ENCODE measurements at regions not wholly inside any gene's neighbourhood (a gene's known extent, or its start where the extent isn't known, plus 50 kb on each side); places are given as distances from the start of the nearest gene placed in this dataset.

GRCh38 chr6:47924001-47924400, 142.2 kb downstream of the OPN5 start:
- DNase-seq, result no peak

- no peak for DNase-seq
These were observed 140.6 kb downstream of the OPN5 start for GRCh38 chr6:47922391-47922790.

- no peak for DNase-seq
These were observed 138.0 kb downstream of the OPN5 start for GRCh38 chr6:47919875-47920274.

- DNase-seq, result no peak
These were observed 136.0 kb downstream of the OPN5 start for GRCh38 chr6:47917811-47918210.

- DNase-seq, result no peak
These were observed 135.4 kb downstream of the OPN5 start for GRCh38 chr6:47917202-47917601.

- DNase-seq, result no peak
These were observed 133.2 kb downstream of the OPN5 start for GRCh38 chr6:47915017-47915416.

- DNase-seq, result no peak
These were observed 126.4 kb downstream of the OPN5 start for GRCh38 chr6:47908271-47908670.

GRCh38 chr6:47905717-47906116, 123.9 kb downstream of the OPN5 start:
- DNase-seq, result no peak

GRCh38 chr6:47897247-47897646, 115.4 kb downstream of the OPN5 start:
- DNase-seq, result no peak

- DNase-seq, result no peak
These were observed 108.6 kb downstream of the OPN5 start for GRCh38 chr6:47890326-47890875.

- no peak for DNase-seq
These were observed 97.2 kb downstream of the OPN5 start for GRCh38 chr6:47879015-47879414.

Data from NCI-H146 (cell line).